Posterior vena cava (tissue), 2 donors: ENCODE measurements at regions not wholly inside any gene's neighbourhood (a gene's known extent, or its start where the extent isn't known, plus 50 kb on each side); places are given as distances from the start of the nearest gene placed in this dataset.

Experiments
- DNase-seq: peaks from one replicate; pipeline ENCODE4 v3.0.0-alpha.2; 2020; ENCODE audit warnings: low spot score
- intact Hi-C, 2 donors: fragments of 100-400 bp; cut with DNase I; formaldehyde crosslinking; loops; one replicate each; pipeline versions ENCODE4 v1.14.1 to v1.14.2; 2022 to 2023
- donor health status: DM: yes; HTN: yes; CAD: no.
- donor health status: DM: yes; HTN: yes; CAD: no.

GRCh38 chr10:78199759-78200158 is 166.1 kb downstream of the RPS24 start:
- intact Hi-C loops = loop anchor here (2.0 to 10.0 kb wide), 2 partner anchors 131 to 865 kb away; partner anchors contain the start of gene ZMIZ1 (in 1 of the 2)
- no peak for DNase-seq

GRCh38 chr10:78200686-78201085 is 167.0 kb downstream of the RPS24 start:
- no peak for DNase-seq
- intact Hi-C loops = loop anchor here in 1 of 2 donors (10.0 kb wide), 1 partner anchor 864 kb away; the partner anchor contains the start of gene ZMIZ1

GRCh38 chr10:78202386-78202785 is 168.7 kb downstream of the RPS24 start:
- no peak for DNase-seq
- intact Hi-C loops = loop anchor here in 1 of 2 donors (10.0 kb wide), 1 partner anchor 862 kb away; the partner anchor contains the start of gene ZMIZ1

- no peak for DNase-seq
- intact Hi-C loops = loop anchor here in 1 of 2 donors (10.0 kb wide), 1 partner anchor 861 kb away; the partner anchor contains the start of gene ZMIZ1
Measured at GRCh38 chr10:78203915-78204818, 170.5 kb downstream of the RPS24 start.

DNA sequence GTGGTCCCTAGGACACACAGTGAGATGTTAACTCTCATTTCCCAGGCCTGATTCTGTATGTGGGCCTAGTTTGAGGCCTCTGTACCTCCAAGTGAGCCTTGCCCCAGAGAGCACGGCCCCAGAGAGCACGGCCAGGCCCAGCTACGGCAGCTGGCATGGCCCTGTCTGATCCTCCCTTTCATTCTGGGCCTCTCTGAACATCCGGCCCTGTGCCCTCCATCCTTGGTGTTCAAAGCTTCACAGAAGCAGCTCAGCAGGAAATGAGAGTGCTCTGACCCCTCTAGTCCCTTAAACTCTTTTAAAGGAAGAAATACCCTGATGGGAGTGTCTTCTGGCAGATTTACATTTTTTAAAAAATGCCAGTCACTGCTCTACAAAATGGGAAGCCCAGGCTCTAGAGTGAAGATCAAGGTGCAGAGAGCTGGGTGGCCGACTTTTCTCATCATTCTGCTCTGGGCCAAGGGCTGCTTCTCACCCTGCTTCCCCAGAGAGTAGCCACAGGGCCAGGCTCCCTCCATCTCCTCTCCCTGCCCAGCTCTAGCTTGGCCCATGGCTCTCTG is 171.9 kb downstream of the RPS24 start:
- DNase-seq = peak; percentile 37
- intact Hi-C loops = loop anchor here in 1 of 2 donors (10.0 kb wide), 1 partner anchor 859 kb away; the partner anchor contains the start of gene ZMIZ1

- DNase-seq = no peak
- intact Hi-C loops = loop anchor here in 1 of 2 donors (10.0 kb wide), 1 partner anchor 858 kb away; the partner anchor contains the start of gene ZMIZ1
Measured at GRCh38 chr10:78207216-78207615, 173.6 kb downstream of the RPS24 start.

DNA sequence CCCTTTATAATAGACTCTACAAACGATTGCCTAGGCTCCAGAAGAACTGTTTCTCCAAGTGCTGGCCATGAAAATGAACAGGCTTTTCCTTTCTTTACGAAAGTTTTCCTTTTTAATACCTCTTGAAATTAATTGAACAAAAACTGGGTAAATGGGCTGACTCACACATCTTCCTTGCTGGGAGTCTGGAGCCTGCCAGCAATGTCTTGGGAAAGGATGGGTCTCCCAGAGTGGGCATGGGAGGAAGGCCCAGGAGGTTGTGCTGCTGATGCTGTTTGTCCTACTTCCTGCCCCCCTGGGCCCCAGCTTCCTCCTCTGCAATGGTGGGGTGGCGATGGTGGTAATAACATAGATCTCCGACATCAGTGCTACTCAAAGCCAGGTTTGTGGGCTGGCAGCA is 174.1 kb downstream of the RPS24 start:
- no peak for DNase-seq
- intact Hi-C loops = loop anchor here in 1 of 2 donors (10.0 kb wide), 1 partner anchor 857 kb away; the partner anchor contains the start of gene ZMIZ1

DNA sequence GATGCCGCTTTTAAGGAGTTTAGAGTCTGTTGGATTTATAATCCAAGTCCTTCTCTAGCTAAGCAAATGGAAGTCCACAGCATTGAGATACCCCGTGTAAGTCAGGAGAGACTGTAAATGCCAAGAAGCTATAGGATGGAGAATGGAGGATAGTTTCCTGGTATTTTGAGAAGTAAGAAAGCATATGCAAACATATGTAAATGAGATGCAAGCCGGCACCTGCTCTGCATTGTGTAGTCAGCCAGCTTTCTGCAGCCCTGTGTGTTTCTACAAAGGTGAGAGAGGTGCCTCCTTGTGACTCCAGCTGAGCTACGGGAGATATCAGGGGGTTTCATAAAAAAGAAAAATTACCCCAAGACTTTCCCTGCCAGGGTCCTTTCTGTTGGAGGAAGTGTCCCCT is 176.3 kb downstream of the RPS24 start:
- peak; percentile 34 for DNase-seq
- intact Hi-C loops = loop anchor here (1.0 to 10.0 kb wide), 5 partner anchors 92 to 987 kb away; partner anchors contain the start of gene ZMIZ1 (in 1 of the 2)

GRCh38 chr10:78210548-78210947 is 176.9 kb downstream of the RPS24 start:
- intact Hi-C loops = loop anchor here (1.0 to 10.0 kb wide), 4 partner anchors 92 to 987 kb away; no protein-coding TSS in a partner anchor
- DNase-seq = peak; percentile 16

DNA sequence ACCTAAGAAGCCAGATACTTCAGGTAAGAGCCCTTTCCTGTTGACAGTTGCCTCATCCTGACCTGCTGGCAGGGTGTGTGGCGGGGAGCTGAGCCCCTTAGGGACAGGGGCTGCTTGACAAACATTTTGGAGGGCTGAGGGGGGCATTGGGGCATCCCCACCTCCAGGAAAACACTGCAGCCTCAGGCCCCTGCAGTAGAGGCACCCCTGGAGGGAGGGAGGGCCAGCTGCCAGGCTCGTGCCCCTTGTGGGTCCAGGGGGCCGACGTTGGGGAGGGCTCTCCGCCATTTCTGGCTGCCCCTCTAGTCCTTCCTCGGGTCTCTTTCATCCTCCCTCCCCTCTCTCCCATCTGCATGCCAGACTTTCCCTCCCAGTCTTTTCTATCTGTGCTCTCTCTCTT is 177.3 kb downstream of the RPS24 start:
- DNase-seq = peak; percentile 29
- intact Hi-C loops = loop anchor here (1.0 to 10.0 kb wide), 4 partner anchors 91 to 986 kb away; no protein-coding TSS in a partner anchor

DNA sequence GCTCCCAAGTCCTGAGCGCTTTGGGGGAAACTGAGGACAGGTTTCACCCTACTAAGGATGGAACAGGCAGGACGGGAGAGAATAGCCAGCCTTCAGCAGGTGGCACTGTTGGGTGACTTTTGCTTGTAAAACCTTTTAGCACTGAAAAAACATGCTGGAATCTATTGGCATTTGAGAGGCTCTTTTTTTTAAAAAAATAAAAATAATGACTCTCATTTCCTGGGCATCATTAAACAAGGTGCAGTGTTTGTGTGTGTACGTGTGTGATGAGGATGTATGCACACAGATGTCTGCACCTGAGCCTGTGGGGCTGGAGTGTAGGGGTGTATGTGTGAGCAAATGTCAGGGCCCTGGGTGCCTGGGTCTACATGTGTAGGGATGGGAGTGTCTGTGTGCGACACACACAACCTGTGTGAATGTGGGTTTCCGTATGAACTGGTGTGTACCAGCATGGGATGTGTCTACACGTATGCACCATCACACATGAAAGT is 177.9 kb downstream of the RPS24 start:
- DNase-seq = peak; percentile 67
- intact Hi-C loops = loop anchor here (5.0 to 10.0 kb wide), 3 partner anchors 91 to 986 kb away; no protein-coding TSS in a partner anchor

- peak; percentile 80 for DNase-seq
- intact Hi-C loops = loop anchor here (5.0 to 10.0 kb wide), 3 partner anchors 90 to 985 kb away; no protein-coding TSS in a partner anchor
Measured at GRCh38 chr10:78212060-78212785, 178.6 kb downstream of the RPS24 start.

GRCh38 chr10:78212786-78213175 is 179.1 kb downstream of the RPS24 start:
- intact Hi-C loops = loop anchor here (5.0 to 10.0 kb wide), 3 partner anchors 90 to 985 kb away; no protein-coding TSS in a partner anchor
- no peak for DNase-seq

DNA sequence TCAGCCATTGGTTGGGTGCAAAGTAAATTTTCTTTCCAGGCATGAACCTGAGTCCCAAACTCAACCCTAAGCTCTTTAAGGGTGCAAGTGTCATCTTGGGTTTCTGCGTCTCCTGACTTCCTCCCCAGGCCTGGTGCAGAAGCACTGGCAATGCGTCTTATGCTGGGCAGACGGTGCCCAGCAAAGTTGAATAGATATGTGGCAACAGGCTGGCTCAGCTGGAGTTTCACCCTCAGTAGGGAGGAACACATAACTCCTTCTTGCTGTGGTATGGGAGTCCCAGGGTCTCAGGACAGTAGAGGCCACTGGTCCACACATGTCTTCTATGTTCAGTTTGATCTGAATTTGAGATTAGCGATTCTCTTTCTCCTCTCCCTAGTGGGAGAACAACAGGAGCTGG is 181.3 kb downstream of the RPS24 start:
- peak; percentile 76 for DNase-seq
- intact Hi-C loops = loop anchor here (5.0 to 10.0 kb wide), 4 partner anchors 87 to 1232 kb away; partner anchors contain the start of gene ZCCHC24 (in 1 of the 2)

GRCh38 chr10:78215645-78216044 is 182.0 kb downstream of the RPS24 start:
- intact Hi-C loops = loop anchor here in 1 of 2 donors (5.0 to 10.0 kb wide), 2 partner anchors 979 to 1232 kb away; partner anchors contain the start of gene ZCCHC24
- peak; percentile 96 for DNase-seq

DNA sequence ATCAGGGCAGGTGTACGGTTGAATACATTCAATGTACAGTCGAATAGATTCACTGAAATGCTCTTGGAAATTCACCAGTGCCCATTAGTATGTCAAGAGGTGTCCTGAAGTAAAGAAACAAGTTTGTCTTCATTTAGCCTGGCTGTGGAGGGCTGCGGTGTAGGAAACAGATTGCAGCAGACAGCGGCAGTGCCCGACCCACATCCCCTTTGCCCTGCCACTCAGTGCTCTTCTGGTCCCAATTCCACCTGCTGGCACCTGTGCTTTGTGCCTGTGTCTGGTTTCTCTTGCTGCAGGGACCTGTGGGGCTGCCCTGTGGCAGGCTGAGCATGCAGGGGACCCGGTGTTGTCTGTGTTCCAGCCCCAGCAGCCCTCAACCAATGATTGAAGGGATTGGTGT is 183.7 kb downstream of the RPS24 start:
- peak; percentile 24 for DNase-seq
- intact Hi-C loops = loop anchor here in 1 of 2 donors (5.0 to 10.0 kb wide), 2 partner anchors 977 to 1230 kb away; partner anchors contain the start of gene ZCCHC24

GRCh38 chr10:78218798-78219490 is 185.3 kb downstream of the RPS24 start:
- intact Hi-C loops = loop anchor here in 1 of 2 donors (5.0 to 10.0 kb wide), 2 partner anchors 976 to 1228 kb away; partner anchors contain the start of gene ZCCHC24
- peak; percentile 52 for DNase-seq

DNA sequence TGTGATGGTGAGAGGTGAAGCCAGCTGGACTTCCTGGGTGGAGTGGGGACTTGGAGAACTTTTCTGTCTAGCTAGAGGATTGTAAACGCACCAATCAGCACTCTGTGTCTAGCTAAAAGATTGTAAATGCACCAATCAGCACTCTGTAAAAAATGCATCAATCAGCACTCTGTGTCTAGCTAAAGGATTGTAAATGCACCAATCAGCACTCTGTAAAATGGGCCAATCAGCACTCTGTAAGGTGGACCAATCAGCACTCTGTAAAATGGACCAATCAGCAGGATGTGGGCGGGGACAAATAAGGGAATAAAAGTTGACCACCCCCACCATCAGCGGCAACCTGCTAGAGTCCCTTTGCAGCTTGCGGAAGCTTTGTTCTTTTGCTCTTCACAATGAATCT is 185.9 kb downstream of the RPS24 start:
- peak; percentile 11 for DNase-seq
- intact Hi-C loops = loop anchor here in 1 of 2 donors (5.0 to 10.0 kb wide), 2 partner anchors 975 to 1228 kb away; partner anchors contain the start of gene ZCCHC24
